DOHH2 (cell line): ENCODE measurements at regions not wholly inside any gene's neighbourhood (a gene's known extent, or its start where the extent isn't known, plus 50 kb on each side); places are given as distances from the start of the nearest gene placed in this dataset.

Source experiments
- H3F3A ChIP-seq: fragments of 200-600 bp; sonication (generic), shearing (Covaris generic); 2 replicates; pipeline ENCODE4 v1.6.0; 2016; ENCODE audit warnings: antibody characterized with exemption, mild to moderate bottlenecking; ENCODE audit not compliant: control insufficient read depth, insufficient read depth
- H3K27ac ChIP-seq: fragments of 200-600 bp; sonication (generic); 2 replicates; pipeline ENCODE4 v1.5.1; 2014; ENCODE audit warnings: low read depth, mild to moderate bottlenecking, low read length, moderate library complexity
- H3K27me3 ChIP-seq: fragments of 200-600 bp; sonication (generic); 2 replicates; pipeline ENCODE4 v1.6.1; 2014; ENCODE audit warnings: mild to moderate bottlenecking, low read length, mixed read lengths; ENCODE audit not compliant: control insufficient read depth
- H3K36me3 ChIP-seq: fragments of 200-600 bp; sonication (generic); 2 replicates; pipeline ENCODE4 v1.6.1; 2014; ENCODE audit warnings: mild to moderate bottlenecking, low read length, moderate library complexity, mixed read lengths; ENCODE audit not compliant: control insufficient read depth
- H3K4me1 ChIP-seq: fragments of 200-600 bp; sonication (generic); 2 replicates; pipeline ENCODE4 v1.6.1; 2014; ENCODE audit warnings: mild to moderate bottlenecking, low read length, mixed read lengths; ENCODE audit not compliant: control insufficient read depth
- H3K4me2 ChIP-seq: fragments of 200-600 bp; sonication (generic); 2 replicates; pipeline ENCODE4 v1.6.0; 2014; ENCODE audit warnings: mild to moderate bottlenecking, low read length, moderate library complexity
- H3K4me3 ChIP-seq: fragments of 200-600 bp; sonication (generic); 2 replicates; pipeline ENCODE4 v1.5.1; 2014; ENCODE audit warnings: mild to moderate bottlenecking, low read length, mixed read lengths
- H3K79me2 ChIP-seq: fragments of 200-600 bp; sonication (generic); 2 replicates; pipeline ENCODE4 v1.6.1; 2014; ENCODE audit warnings: mild to moderate bottlenecking, low read length, mixed read lengths; ENCODE audit not compliant: control insufficient read depth
- H3K9me2 ChIP-seq: fragments of 200-600 bp; sonication (generic); replicated peaks from 2 replicates; pipeline ENCODE4 v1.6.1; 2014; ENCODE audit warnings: mild to moderate bottlenecking, low read length, mixed read lengths; ENCODE audit not compliant: control insufficient read depth
- H3K9me3 ChIP-seq: fragments of 200-600 bp; sonication (generic); 2 replicates; pipeline ENCODE4 v1.6.1; 2014; ENCODE audit warnings: antibody characterized with exemption, low read length, mixed read lengths; ENCODE audit not compliant: control insufficient read depth, insufficient read depth
- H4K20me1 ChIP-seq: fragments of 200-600 bp; sonication (generic); 2 replicates; pipeline ENCODE4 v1.6.0; 2014; ENCODE audit warnings: low read depth, mild to moderate bottlenecking, antibody characterized with exemption, low read length, moderate library complexity; ENCODE audit not compliant: control insufficient read depth, insufficient read depth
- EZH2phosphoT487 ChIP-seq: fragments of 200-600 bp; sonication (generic); IDR thresholded peaks from 2 replicates; pipeline ENCODE4 v1.6.1; 2017; ENCODE audit warnings: borderline replicate concordance, mild to moderate bottlenecking, antibody characterized with exemption, low read length, moderate library complexity, mixed read lengths
- TF ChIP-seq, protein P1 (sequence below): fragments of 200-600 bp; sonication (generic); IDR thresholded peaks from one replicate; pipeline ENCODE4 v1.5.1; 2014; ENCODE audit warnings: antibody characterized with exemption, mild to moderate bottlenecking, low read depth, low read length; ENCODE audit not compliant: poor library complexity, severe bottlenecking

GRCh38 chr1:170831276-170831675 lies 104.1 kb upstream of the MROH9 start:
- Histone ChIP-seq H3K27me3 (no peaks in the 10 kb centered on the region), H3K4me2 (no peak overlapping the region), H3K4me3 (no peak overlapping the region), H3K4me1 (no peaks in the 10 kb centered on the region), H3K9me3 (no peaks in the 10 kb centered on the region), H4K20me1 (no peaks in the 10 kb centered on the region), H3K79me2 (no peaks in the 10 kb centered on the region), H3F3A (no peaks in the 10 kb centered on the region), H3K27ac (no peak overlapping the region), H3K9me2 (no peaks in the 10 kb centered on the region), H3K36me3 (no peaks in the 10 kb centered on the region)
- TF ChIP-seq EZH2phosphoT487 = no peak
- TF ChIP-seq, protein P1, sequence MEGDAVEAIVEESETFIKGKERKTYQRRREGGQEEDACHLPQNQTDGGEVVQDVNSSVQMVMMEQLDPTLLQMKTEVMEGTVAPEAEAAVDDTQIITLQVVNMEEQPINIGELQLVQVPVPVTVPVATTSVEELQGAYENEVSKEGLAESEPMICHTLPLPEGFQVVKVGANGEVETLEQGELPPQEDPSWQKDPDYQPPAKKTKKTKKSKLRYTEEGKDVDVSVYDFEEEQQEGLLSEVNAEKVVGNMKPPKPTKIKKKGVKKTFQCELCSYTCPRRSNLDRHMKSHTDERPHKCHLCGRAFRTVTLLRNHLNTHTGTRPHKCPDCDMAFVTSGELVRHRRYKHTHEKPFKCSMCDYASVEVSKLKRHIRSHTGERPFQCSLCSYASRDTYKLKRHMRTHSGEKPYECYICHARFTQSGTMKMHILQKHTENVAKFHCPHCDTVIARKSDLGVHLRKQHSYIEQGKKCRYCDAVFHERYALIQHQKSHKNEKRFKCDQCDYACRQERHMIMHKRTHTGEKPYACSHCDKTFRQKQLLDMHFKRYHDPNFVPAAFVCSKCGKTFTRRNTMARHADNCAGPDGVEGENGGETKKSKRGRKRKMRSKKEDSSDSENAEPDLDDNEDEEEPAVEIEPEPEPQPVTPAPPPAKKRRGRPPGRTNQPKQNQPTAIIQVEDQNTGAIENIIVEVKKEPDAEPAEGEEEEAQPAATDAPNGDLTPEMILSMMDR = no peak

GRCh38 chr1:170836141-170836540 lies 99.2 kb upstream of the MROH9 start:
- Histone ChIP-seq H3K36me3 (no peaks in the 10 kb centered on the region), H3K9me2 (no peaks in the 10 kb centered on the region), H3K79me2 (no peaks in the 10 kb centered on the region), H3K4me3 (no peak overlapping the region), H3K27me3 (no peaks in the 10 kb centered on the region), H4K20me1 (no peaks in the 10 kb centered on the region), H3K27ac (no peak overlapping the region), H3K4me1 (no peaks in the 10 kb centered on the region), H3K4me2 (no peak overlapping the region), H3F3A (no peaks in the 10 kb centered on the region), H3K9me3 (no peaks in the 10 kb centered on the region)
- TF ChIP-seq EZH2phosphoT487 = no peak
- TF ChIP-seq, protein P1 = no peak

GRCh38 chr1:170840371-170840770 lies 95.0 kb upstream of the MROH9 start:
- no peaks in the 10 kb centered on the region for H3K9me3 ChIP-seq
- no peaks in the 10 kb centered on the region for H3K79me2 ChIP-seq
- H3K4me3 ChIP-seq = no peak overlapping the region
- TF ChIP-seq, protein P1 = no peak
- no peak for TF ChIP-seq EZH2phosphoT487
- H3K4me1 ChIP-seq = no peaks in the 10 kb centered on the region
- no peaks in the 10 kb centered on the region for H3K36me3 ChIP-seq
- H3K27me3 ChIP-seq = no peaks in the 10 kb centered on the region
- no peaks in the 10 kb centered on the region for H3F3A ChIP-seq
- H3K9me2 ChIP-seq = no peaks in the 10 kb centered on the region
- no peak overlapping the region for H3K4me2 ChIP-seq
- H4K20me1 ChIP-seq = no peaks in the 10 kb centered on the region
- H3K27ac ChIP-seq = no peak overlapping the region

GRCh38 chr1:170853302-170853701 lies 82.0 kb upstream of the MROH9 start:
- H3K27me3 ChIP-seq = no peaks in the 10 kb centered on the region
- H3K4me2 ChIP-seq = no peak overlapping the region
- no peaks in the 10 kb centered on the region for H3K9me2 ChIP-seq
- H4K20me1 ChIP-seq = no peaks in the 10 kb centered on the region
- no peaks in the 10 kb centered on the region for H3K36me3 ChIP-seq
- H3K9me3 ChIP-seq = 0 out of 2 replicates have a peak, but pooled peaks cover under 1% of the 10 kb centered on the region
- H3K4me3 ChIP-seq = no peak overlapping the region
- H3K27ac ChIP-seq = no peak overlapping the region
- no peaks in the 10 kb centered on the region for H3K79me2 ChIP-seq
- no peaks in the 10 kb centered on the region for H3F3A ChIP-seq
- no peak for TF ChIP-seq EZH2phosphoT487
- TF ChIP-seq, protein P1 = no peak
- no peaks in the 10 kb centered on the region for H3K4me1 ChIP-seq
